Omental fat pad (tissue), 3 donors: ENCODE measurements at regions not wholly inside any gene's neighbourhood (a gene's known extent, or its start where the extent isn't known, plus 50 kb on each side); places are given as distances from the start of the nearest gene placed in this dataset.

Experiments used
- ATAC-seq: fragments of 150-250 bp; one replicate; pipeline ENCODE4 v1.9.1; 2016; ENCODE audit warnings: mild to moderate bottlenecking, moderate library complexity; ENCODE audit not compliant: low FRiP score
- DNase-seq: peaks from one replicate; pipeline ENCODE4 v3.0.0-alpha.2; 2019; ENCODE audit warnings: low spot score
- CTCF ChIP-seq, 3 donors: fragments of 450-650 bp; IDR thresholded peaks; one replicate each; pipeline ENCODE4 v1.5.1; 2016 to 2017; ENCODE audit warnings: antibody characterized with exemption in 3 of 3, mild to moderate bottlenecking in 3 of 3, moderate library complexity in 2 of 3

- no peak for TF ChIP-seq CTCF (IDR thresholded peaks at IDR 0.05)
- no peak for ATAC-seq
- no peak for DNase-seq
Observed at GRCh38 chr3:6229778-6230410, 631.0 kb upstream of the GRM7 start.

- ATAC-seq: peak; percentile 59
- DNase-seq: no peak
- TF ChIP-seq CTCF (IDR thresholded peaks at IDR 0.05): no peak
Observed at GRCh38 chr3:6242104-6242503, 618.8 kb upstream of the GRM7 start.

- ATAC-seq (no peak), DNase-seq (no peak)
- TF ChIP-seq CTCF (IDR thresholded peaks at IDR 0.05): no peak
Observed at GRCh38 chr3:6248528-6248927, 612.4 kb upstream of the GRM7 start.

- TF ChIP-seq CTCF (IDR thresholded peaks at IDR 0.05): no peak
- DNase-seq (no peak), ATAC-seq (no peak)
Observed at GRCh38 chr3:6249679-6250078, 611.2 kb upstream of the GRM7 start.

GRCh38 chr3:6250167-6250566 lies 610.7 kb upstream of the GRM7 start:
- ATAC-seq (no peak), DNase-seq (no peak)
- TF ChIP-seq CTCF (IDR thresholded peaks at IDR 0.05): no peak

GRCh38 chr3:6251612-6252400 lies 609.1 kb upstream of the GRM7 start:
- no peak for DNase-seq
- no peak for TF ChIP-seq CTCF (IDR thresholded peaks at IDR 0.05)
- ATAC-seq: no peak

- no peak for DNase-seq
- no peak for ATAC-seq
- TF ChIP-seq CTCF (IDR thresholded peaks at IDR 0.05): no peak
Observed at GRCh38 chr3:6254490-6254889, 606.4 kb upstream of the GRM7 start.
